ENCODE measurements at regions not wholly inside any gene's neighbourhood (a gene's known extent, or its start where the extent isn't known, plus 50 kb on each side); places are given as distances from the start of the nearest gene placed in this dataset.
A peak's percentile ranks its signal among the peaks of the same experiment; 100 is the strongest.

DNA sequence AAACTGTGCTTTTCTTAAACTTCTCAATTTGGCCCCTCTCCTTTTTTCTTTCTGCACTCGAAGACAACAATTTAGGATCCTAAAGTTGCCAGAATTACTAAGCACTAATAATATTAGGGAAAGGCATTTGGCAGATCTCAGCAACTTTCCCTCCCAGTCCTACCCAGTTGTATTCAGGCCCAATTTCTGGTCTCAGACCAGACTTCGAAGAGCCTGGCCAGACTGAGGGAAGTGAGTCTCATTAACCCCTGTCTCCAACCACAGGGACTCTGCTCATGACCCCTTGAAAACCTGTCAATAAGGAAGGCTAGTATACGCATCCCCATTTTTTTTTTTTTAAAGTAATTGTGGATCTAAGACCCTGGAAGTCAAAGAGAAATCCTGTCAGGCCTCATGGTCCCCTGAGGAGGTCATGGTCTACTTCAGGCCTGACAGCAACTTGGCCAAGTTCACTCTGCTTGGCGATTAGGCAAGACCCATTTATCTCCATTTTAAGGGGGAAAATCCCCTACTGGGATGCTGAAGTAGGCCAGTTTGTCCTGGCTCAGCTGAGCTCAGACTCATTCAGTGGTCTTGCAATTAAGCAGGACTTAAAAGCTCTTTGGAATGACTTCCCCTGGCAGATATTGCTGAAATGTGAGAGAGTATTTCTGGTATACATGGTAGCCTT, 521.0 kb downstream of the FUT8 start:
- no peak for DNase-seq

DNA sequence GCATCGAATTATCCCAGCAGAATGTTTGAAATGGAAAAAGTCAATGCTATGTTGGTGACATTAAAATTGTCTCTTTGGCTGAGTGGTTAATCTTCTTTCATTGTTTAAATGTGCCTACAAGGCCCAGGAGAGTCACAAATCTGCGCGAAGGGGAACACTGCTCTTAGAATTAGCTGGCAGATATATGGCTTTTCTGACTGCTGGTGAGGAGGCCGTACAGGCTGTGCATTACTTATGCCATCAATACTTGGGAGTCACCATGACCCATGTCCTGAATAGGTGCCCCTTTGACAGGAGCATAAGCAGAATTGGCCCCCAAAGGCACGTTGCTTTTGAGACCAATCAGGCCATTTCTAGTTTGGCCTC, 521.5 kb downstream of the FUT8 start:
- no peak for DNase-seq

DNA sequence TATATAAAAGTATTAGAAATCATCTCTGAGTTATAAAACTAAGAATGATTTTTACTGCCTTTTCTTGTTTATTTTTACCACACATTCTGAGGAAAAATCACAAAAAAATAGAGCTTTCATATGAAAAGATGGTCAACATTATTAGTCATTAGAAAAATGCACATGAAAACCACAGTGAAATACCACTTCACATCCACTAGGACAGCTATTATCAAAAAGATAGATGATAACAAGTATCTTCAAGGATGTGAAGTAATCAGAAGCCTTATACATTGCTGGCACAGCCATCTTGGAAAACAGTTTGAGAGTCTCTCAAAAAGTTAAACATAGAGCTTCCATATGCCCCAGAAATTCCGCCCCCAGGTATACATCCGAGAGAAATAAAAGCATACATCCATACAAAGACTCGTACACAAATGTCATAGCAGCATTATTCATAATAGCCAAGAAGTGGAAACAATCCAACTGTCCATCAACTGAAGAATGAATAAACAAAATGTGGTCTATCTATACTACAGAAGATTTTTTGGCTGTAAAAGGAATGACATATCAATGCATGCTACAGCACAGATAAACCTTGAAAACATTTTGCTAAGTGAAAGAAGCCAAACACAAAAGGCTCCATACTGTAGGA, 523.9 kb downstream of the FUT8 start:
- DNase-seq: no peak

DNA sequence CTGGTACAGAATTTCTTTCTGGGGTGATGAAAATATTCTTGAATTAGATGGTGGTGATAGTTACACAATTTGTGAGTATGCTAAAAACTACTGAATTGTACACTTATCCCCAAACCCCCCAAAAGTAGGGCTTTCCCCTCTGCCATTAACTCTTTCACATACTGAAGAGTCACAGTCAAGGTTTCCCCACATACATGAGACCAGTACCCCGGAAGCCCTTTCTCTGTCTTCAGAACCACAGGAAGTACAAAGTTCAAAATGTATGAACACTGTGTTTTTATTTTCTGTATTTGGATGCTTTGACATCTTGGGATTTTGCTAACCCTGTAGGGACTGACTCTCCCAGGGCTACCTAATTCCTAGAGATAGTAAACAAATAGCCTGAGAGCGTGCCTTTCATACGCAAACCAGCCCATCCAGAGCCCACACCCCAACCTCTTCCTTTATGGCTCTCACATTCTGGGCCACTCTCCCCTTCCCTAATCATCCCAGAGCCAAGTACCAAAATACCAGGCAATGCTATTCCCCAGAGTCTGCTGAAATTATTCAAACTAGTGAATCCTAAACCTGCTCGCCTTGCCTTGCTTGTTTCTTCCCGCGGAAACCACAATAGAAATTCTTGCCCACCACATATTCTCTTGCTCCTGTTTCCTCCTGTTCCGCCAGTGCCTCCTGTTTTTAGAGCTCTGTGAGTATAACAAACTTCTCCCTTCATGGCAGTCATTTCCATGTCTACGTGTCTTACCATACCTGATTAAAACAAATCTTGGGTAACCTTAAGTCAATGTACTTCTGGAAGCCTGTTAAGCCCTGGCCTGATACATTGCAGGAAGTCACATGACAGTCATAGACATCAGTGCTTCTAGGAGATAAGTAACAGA, 524.8 kb downstream of the FUT8 start:
- DNase-seq: no peak

DNA sequence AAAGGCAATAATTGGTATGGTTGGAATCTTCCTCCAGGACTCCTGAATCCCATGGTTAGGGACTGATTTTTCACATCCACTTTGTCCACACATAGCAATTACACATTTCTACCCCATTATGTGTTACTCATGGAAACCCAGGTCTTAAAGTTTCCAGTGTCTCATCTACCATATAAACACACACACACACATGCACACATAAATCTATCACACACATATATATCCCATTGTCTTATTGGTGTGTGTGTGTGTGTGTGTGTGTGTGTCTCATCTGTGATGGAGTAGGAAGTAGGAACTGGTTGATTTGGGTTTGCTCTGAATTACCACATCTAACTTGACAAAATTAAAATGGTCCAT, 525.4 kb downstream of the FUT8 start:
- DNase-seq: no peak

DNA sequence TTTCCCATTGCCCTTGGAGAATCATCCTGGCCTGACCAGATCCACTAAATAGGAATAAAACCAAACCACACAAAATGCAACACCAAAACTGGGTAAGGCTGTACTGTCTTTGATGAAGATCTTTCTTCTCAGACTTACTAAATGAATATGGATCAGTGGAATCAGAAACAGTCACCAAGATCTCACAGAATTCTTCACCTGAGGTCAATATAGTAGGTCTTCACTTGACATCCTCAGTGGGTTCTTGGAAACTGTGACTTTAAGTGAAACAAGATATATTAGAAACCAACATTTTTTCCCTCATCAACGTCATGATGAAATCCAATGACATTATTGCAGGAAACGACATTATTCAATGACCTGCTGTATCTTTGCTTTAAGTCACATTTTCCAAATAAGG, 526.2 kb downstream of the FUT8 start:
- no peak for DNase-seq

DNA sequence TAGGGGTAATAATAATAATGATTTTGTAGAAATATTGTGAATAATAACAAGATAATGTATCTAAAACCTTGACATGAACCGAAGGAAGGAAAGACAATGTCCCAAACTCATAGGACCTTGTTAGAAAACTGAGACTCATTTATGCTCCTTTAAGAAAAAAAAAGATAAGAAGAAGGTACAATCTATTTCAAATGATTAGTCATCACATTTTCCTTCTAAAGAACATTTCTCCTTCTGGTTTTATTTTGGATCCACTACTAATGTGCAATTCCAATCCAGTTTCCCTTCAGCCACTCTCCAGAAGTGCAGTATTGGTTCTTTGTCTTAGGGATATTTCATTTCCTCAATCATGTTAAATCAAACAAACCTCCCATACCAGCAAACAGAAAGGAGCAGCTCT, 526.7 kb downstream of the FUT8 start:
- DNase-seq: no peak

DNA sequence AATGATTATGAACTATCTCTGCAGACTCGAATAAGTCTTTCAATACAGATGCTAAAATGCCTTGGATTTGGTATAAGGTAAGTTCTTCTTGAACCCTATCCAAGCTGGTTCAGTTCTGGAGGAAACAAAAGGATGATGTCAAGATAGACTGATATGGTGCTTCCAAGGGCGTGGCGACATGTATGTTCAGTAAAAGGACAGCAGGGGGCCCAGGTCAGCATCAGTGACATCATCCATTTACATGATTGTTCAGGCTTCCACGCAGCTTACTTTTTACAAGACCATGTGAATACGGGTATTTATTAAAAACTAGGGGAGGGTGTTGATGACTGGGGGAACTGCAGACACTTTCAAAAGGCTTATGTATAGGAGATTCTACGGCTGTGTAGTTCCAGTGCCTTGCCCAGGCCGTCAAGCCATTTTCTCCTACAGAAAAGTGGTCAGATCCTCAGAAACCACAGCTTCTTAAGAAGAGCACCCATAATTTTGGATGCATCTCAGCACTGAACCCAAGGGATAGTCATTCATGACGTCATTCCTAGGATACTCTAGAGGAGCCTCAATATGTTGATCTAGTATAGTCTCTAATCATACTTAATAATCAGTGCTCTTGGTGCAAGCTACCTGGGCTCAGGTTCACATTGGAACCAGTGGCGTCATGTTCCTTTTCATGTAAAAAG, 527.7 kb downstream of the FUT8 start:
- no peak for DNase-seq

DNA sequence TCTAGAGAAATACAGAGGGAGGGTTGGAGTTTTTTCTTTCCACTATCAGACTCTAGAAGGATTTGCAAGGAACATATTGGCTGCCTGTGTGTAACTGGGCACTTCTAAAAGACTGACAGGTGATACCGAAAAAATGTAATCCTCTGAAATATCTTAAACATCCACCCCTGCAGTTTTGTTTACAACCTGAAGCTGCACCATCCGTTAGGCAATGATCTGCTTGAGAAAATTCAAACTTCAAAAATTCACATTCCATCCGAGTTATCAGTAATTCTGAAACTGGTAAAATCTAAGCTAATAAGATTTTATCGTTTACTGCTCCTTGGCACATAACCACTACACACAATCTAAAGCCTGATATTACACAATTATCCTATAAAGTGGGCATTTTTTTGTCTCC, 528.6 kb downstream of the FUT8 start:
- DNase-seq: no peak

DNA sequence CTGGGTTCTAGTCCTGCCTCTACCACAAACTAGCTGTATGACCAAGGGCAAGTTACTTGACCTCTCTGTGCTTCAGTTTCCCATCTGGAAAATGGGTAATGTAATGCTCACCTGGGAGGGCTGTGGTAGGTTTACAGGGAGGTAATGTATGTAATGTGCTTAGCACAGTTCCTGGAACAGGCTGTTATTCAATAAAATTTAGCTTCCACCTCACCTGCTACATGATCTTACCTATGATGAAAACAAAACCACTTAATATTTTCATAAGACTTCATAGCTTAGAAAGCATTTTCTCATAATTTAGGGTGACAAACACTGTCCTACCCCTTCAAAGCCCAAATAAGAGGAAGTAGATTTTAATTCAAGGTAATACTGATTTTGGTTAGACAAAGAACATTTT, 530.6 kb downstream of the FUT8 start:
- no peak for DNase-seq

DNA sequence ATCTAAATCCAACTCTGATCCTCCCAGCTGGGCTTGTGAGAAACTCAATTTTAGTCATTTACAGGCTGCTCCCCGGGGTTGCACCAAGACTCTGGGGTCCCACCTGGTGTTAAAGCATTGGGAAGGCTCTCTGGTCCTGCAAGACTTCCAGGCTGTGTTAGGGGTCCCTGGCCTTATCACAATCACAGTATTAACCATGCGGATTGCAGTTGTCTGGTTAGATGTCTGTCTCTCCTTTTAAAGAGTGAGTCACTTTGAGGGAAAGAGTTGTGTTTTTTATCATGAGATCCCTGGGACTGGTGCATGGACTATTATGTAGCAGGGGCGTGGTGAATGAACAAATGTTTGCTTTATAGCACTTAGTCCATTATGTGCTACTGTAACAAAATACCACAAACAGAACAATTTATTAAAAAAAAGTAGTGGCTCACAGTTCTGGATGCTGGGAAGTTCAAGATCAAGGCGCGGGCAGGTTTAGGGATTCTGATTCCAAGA, 531.4 kb downstream of the FUT8 start:
- no peak for DNase-seq

DNA sequence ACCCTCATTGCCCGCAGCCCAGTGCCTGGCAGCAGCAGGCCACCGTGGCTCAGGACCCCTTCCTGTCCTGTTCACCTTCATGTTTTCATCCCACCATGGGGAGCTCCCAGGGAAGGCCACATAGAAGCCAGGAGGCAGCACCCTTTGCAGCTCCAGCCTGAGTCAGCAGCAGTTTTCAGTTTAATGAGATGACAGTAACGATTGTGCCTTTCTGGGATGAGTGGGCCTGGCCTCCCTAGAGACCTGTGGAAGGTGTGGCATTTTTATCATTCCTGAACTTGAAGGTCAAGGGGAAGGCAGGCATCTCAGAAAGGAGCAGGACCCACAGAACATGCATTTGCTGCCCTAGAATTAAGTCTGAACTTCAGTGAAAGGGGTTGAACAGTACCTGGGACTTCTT, 532.8 kb downstream of the FUT8 start:
- no peak for DNase-seq

DNA sequence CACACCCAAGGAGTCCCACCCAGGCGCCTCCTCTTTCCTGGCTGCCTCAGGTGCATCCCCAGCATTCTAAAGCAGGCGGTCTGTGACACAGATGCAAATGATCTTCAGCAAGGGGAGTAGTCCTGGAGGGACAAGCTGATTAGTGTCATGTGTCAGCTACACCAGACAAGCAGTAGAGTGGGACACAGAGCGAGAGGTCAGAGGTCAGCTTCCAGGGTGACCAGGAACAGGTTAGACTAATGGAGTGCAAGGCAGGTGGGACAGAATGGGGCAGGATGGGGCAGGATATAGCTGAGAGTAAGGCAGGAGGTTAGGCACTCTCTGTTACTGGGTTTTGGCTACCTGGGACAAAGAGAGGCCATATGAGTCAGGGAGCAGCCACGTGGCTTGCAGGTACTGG, 534.0 kb downstream of the FUT8 start:
- no peak for DNase-seq

DNA sequence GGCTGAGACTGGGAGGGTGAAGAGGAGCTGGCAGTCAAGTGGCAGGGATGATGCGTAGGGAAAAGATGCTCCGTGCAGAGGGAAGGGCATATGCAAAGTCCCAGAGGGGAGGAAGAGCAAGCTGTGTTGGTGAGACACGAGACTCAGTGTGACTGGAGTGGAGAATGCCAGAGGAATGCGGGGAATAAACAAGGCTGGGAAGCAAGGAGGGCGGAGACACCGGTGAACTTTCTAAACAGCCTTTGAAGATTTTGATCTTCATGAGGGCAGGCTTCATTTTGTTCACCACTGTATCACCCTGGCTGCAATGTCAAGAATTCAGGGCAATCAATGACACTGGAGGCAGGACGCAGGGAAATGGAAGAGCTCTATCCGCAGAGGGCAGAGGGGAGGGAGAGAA, 535.8 kb downstream of the FUT8 start:
- DNase-seq: no peak

DNA sequence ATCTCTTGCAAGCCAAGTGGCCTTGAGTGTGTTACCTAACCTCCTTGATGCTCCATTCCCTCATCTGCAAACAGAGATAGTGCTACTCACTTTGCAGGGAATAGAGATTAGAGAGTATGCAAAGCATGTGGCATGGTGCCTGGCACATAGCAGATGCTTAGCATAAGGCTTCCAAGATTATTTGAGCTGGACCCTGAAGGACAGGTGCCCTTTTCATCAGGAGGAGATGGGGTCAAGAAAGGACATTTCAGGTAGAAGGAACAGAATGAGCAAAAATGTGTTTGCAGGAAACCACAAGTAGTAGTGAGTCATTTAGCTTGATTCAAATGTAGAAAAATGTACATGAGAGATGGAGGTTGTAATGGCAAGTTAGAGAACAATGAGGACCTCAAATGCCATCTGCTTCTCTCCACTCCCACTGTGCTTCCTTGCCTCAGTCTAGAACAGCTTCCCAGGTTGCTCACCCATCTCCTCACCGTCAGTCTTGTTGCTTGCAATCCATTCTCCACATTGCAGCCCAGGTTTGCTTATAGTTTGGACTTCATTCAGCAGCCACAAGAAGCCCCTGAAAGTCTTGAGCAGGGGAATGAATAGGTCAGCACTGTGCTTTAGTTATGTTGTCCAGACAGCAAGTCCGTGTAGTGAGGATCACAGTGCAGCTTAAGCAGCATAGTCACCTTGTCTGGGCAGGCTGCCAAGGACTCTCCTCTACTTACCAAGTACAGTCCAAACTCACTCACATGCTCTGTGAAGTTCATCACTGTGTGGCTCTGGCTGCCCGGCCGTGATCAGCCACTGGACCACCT, 536.3 kb upstream of the CCDC196 start:
- DNase-seq: no peak

DNA sequence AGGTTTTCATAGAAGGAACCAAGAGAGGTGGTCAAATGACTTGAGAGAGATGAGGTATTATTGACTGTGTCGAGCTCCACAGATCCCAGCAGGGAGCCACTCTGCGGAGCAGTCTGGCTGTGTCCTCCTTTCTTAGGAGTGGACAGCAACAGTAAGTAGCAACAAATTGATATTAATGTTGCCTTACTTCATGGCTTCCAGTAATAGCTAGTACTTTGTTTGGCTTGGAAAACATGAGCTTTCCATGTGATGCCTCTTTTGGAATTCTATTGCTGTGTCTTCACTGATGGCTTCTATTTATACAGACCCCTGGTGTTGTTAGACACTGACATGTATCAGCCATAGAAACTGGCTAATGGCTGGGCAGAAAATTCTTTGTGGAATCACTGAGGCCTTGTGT, 531.2 kb upstream of the CCDC196 start:
- DNase-seq: no peak

DNA sequence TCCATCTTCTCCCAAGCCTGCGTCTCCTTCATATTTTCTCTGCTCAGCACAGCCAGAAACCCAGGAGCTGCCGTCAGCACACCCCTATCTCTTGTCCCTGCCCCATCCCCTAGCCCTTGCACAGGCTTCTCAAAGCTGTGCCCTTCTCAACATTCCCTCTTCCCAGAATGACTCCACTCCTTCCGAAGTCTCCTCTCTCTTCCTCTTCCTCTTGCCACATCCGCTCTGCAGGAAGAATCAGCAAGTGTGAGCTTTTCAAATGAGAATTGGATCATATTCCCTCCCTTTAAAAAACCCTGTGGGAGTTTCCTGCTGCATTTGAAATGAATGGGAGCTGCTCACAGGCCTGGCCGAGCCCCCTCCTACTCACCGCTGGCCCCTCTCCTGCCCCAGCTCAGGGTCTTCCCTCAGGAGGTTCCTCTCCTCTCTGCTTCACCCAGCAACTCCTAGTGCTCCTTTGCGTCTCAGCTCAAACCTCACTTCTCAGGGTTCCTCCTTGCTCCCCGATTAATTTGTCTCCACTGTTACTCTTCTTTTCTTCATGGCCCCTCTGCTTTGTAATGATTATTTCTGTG, 528.5 kb upstream of the CCDC196 start:
- no peak for DNase-seq

DNA sequence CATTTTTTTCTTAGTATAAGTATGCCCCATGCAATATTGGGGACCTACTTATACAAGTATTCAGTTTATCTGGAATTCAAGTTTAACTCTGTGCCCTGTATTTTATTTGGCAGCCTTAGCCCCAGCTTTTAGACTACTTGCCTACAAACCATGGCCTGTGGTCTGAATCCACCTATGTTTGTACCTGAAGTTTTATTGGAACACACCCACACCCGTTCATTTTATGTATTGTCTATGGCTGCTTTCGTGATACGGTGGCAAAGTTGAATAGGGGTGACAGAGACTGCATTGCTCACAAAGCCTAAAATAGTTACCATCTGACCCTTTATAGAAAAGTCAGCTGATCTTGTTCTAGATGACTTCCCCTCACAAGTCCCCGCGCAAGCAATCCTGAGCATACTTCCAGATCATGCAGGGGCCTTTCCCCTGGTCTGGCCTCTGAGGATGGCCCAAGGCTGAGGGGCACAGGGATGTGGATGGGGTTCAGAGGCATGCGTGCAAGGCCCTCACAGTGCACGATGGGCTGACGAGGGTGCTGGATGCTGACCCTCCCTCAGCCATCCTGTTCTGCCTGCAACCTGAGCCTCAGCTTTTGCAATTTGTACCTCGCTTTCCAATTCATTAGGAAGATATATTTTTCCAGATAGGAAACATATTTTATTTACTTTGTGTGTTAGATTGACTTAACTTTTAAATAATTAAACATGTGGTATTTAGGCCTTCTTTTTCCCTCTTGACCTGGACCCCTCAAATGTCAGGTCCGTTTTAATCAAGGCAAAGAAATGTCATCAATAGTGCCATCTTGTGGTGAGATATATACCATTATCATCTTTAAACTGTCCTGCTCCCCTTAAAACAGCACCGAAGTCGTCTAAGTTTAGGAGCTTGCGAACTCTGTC, 527.3 kb upstream of the CCDC196 start:
- DNase-seq: peak in 1 of 56 donors; percentile 2

DNA sequence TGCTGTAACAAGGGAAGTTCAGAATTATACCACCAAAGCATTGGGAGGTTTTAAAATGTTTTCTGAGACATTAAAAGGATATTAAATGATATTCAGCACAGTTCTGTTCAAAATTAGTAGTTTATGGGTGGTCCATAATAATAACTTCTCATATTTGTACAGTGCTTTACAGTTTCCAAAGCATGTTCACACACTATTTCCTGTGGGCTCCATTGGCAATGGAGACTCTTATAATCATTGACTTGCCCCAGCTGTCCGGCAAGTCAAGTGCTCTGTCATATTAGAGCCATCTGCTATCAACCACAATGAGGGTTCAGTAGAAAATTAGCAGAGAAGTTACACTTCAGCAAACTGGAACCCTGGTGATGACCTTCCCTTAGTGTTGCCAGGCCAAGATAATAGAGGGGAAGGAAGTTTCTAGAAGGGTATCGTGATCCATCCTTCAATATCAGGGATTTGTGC, 526.6 kb upstream of the CCDC196 start:
- DNase-seq: no peak

DNA sequence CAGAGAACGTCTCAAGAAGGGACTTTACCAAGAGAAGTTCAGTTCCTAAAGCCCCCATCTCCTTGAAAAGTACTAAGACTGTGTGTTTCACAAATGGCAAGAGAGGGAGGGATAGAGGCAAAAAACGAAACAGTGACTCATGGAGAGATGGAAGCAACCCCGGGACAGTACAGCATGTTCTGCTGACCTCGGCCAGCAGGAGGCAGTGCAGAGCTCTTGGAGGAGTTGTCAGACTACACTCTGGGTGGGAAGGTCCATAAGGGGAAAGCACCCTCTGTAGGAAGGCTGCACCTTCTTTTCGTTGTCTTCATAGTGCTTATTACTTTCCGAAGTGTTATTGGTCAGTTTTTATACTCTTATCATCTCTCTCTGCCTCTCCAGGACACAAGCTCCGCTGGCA, 525.2 kb upstream of the CCDC196 start:
- peak in 20 of 56 donors; percentile 1 to 52 (median 9) for DNase-seq

Measured in nucleus accumbens (tissue), 56 donors.